ENCODE measurements at regions not wholly inside any gene's neighbourhood (a gene's known extent, or its start where the extent isn't known, plus 50 kb on each side); places are given as distances from the start of the nearest gene placed in this dataset.

- TF ChIP-seq CTCF (IDR thresholded peaks at IDR 0.05 in 4 of 5, conservative IDR thresholded peaks at IDR 0.05 in 1 of 5) = no peak
- TF ChIP-seq POLR2A (IDR thresholded peaks at IDR 0.05) = no peak
Observed at GRCh38 chr4:157772907-157773306, 399.9 kb downstream of the GASK1B start.
